ENCODE measurements at regions not wholly inside any gene's neighbourhood (a gene's known extent, or its start where the extent isn't known, plus 50 kb on each side); places are given as distances from the start of the nearest gene placed in this dataset.

DNA sequence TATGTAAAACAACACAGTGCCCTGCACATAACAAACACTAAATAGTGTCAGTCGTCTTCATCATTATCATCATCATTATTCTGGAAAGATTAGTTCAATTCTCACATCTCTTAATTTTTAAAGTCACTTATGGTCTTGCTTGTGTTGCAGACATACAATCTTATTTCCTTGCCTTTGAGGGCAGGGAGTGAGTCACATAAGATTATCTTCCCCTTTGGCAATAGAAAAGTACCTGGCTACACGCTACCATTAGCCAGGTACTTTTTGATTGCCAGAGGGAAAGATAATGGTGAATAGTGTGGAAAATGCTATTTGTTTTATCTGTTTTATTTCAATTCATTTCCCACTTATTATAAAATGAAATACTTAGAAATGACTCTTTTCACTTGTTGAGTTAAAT is 76.6 kb upstream of the RMDN2 start:
- DNase-seq (ENCODE audit: low spot score) = no peak
- Histone ChIP-seq H3K4me3 (no peak overlapping the region), H3K36me3 (no peaks in the 10 kb centered on the region), H3K27me3 (replicated peaks; ENCODE audit: insufficient read depth) (no peaks in the 10 kb centered on the region), H3K4me1 (replicated peaks) (no peaks in the 10 kb centered on the region), H3K27ac (no peak overlapping the region), H3K9me3 (no peaks in the 10 kb centered on the region)
- WGBS = 76% methylated on average over 2 of the region's 2 CpGs
- intact Hi-C loops (cut with DNase I) = no loop called here
- no peak for TF ChIP-seq CTCF (IDR thresholded peaks at IDR 0.05)

DNA sequence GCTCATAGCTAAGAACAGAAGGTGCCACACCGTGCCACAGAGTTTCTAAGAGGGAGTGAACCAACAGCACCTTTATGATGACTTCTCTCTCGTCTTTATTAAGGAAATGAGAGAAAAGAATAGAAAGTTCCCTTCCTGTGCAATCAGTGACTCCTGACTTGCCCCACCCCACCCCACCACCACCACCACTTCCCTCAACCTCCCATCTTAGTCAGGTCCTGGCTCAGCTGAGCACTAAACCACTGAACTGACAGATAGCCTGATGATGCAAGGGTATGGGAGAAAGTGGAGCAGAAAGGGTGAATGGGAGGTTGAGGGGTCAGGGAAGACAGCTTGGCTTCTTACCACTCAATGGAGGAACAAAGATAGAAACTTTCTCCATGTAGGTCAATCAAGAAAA is 75.2 kb upstream of the RMDN2 start:
- TF ChIP-seq POLR2A (IDR thresholded peaks at IDR 0.05) = no peak
- no peak overlapping the region for H3K27ac ChIP-seq
- H3K27me3 ChIP-seq (replicated peaks; ENCODE audit: insufficient read depth) = no peaks in the 10 kb centered on the region
- H3K36me3 ChIP-seq = no peaks in the 10 kb centered on the region
- H3K9me3 ChIP-seq = no peaks in the 10 kb centered on the region
- no peak for DNase-seq (ENCODE audit: low spot score)
- WGBS = 95% methylated on average over 2 of the region's 2 CpGs
- intact Hi-C loops (cut with DNase I) = no loop called here
- no peak overlapping the region for H3K4me3 ChIP-seq
- no peaks in the 10 kb centered on the region for H3K4me1 ChIP-seq (replicated peaks)

GRCh38 chr2:37851428-37851827 is 73.7 kb upstream of the RMDN2 start:
- intact Hi-C loops (cut with DNase I) = no loop called here
- TF ChIP-seq CTCF (IDR thresholded peaks at IDR 0.05) (no peak), POLR2A (IDR thresholded peaks at IDR 0.05) (no peak), POLR2AphosphoS5 (IDR thresholded peaks at IDR 0.05) (no peak)
- 13% methylated on average over 4 of the region's 4 CpGs for WGBS
- no peaks in the 10 kb centered on the region for H3K36me3 ChIP-seq
- H3K4me1 ChIP-seq (replicated peaks) = no peaks in the 10 kb centered on the region
- no peaks in the 10 kb centered on the region for H3K27me3 ChIP-seq (replicated peaks; ENCODE audit: insufficient read depth)
- peak overlapping the region; percentile 45 to 46 for H3K27ac ChIP-seq
- no peaks in the 10 kb centered on the region for H3K9me3 ChIP-seq
- H3K4me3 ChIP-seq = no peak overlapping the region
- DNase-seq (ENCODE audit: low spot score) = no peak

DNA sequence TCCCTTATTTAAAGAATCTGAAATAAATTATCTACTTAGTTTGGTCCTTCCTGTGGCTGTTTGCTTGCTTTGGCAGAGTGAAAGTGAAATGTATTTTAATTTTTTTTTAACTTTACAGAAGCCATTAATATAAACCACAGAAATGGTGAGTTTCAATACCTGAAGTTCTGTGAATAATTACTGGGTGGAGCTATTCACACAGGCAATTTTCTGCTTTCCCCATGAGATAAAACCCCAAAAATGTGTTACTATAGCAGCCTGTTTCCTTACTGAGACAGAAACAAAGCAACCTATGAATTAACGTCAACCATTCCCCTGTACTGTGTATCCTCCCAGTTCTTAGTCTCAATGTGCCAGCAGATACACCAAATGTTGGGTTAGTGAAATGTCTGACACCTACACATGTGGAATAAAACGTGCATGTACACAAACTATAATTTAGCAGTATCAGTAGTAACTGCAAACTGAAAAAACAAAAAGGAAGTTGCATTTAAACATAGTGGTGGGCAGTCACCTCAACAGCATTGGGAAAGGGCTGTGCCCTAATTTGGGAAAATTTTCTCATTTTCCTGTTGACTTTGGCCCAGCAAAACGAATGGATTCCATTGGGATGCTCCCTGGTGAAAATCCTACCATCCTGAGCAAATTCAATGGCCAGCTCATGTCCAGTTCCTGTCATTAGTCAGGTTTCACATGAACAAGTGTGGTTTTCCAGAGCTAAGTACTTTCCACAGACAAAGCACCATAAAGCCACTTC is 73.1 kb upstream of the RMDN2 start:
- DNase-seq (ENCODE audit: low spot score) = no peak
- no peaks in the 10 kb centered on the region for H3K9me3 ChIP-seq
- no peak overlapping the region for H3K4me3 ChIP-seq
- no peaks in the 10 kb centered on the region for H3K27me3 ChIP-seq (replicated peaks; ENCODE audit: insufficient read depth)
- no peaks in the 10 kb centered on the region for H3K36me3 ChIP-seq
- H3K27ac ChIP-seq = peak overlapping the region; percentile 45 to 46
- intact Hi-C loops (cut with DNase I) = no loop called here
- no peak for TF ChIP-seq POLR2AphosphoS5 (IDR thresholded peaks at IDR 0.05)
- TF ChIP-seq POLR2A (IDR thresholded peaks at IDR 0.05) = no peak
- TF ChIP-seq CTCF (IDR thresholded peaks at IDR 0.05) = no peak
- WGBS = 73% methylated on average over 3 of the region's 3 CpGs
- H3K4me1 ChIP-seq (replicated peaks) = no peaks in the 10 kb centered on the region

DNA sequence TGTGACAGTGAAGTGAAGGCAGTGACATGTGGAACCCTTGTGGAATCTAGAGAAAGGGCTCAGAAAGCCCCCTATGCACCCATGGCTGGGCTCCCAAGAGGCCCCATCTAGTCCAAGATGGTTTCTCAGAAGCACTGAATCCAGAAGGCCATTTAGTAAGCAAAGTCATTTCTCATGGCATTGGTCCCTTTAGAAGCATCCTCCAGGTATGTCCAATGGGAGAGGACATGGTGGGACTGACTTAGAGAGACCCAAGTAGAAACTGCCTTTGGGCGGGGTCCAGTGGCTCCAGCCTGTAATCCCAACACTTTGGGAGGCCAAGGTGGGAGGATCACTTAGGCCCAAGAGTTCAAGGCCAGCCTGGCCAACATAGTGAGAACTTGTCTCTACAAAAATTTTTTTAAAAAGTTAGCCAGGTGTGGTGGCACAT is 72.5 kb upstream of the RMDN2 start:
- H3K4me3 ChIP-seq = no peak overlapping the region
- H3K36me3 ChIP-seq = no peaks in the 10 kb centered on the region
- TF ChIP-seq POLR2AphosphoS5 (IDR thresholded peaks at IDR 0.05) (no peak), CTCF (IDR thresholded peaks at IDR 0.05) (no peak), POLR2A (IDR thresholded peaks at IDR 0.05) (no peak)
- DNase-seq (ENCODE audit: low spot score) = no peak
- no peaks in the 10 kb centered on the region for H3K4me1 ChIP-seq (replicated peaks)
- no peak overlapping the region for H3K27ac ChIP-seq
- H3K9me3 ChIP-seq = no peaks in the 10 kb centered on the region
- no peaks in the 10 kb centered on the region for H3K27me3 ChIP-seq (replicated peaks; ENCODE audit: insufficient read depth)
- intact Hi-C loops (cut with DNase I) = no loop called here
- WGBS = 100% methylated on average over 1 of the region's 1 CpG

Measured in prostate gland (tissue), 2 donors.